ENCODE measurements at regions not wholly inside any gene's neighbourhood (a gene's known extent, or its start where the extent isn't known, plus 50 kb on each side); places are given as distances from the start of the nearest gene placed in this dataset.

DNA sequence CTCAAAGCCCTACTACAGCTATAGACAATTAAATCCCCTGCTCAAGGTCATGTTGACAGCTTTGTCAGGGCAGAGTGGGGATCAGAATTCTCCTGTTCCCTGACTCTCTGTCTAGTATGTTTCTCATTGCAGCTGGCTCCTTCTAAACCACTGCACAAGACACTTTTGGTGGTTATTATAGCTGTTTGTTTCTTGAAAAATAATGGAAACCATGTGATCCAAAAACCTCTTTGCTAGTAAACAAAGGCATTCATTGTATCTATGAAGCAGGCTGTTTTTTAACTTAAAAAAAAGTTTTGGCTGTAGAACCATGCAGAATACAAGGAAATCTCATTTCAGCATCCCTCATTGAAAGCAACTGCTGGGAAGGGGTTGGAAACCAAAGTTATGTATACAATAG lies 352.5 kb upstream of the EPHA4 start (continued):
- TF ChIP-seq, protein P1, sequence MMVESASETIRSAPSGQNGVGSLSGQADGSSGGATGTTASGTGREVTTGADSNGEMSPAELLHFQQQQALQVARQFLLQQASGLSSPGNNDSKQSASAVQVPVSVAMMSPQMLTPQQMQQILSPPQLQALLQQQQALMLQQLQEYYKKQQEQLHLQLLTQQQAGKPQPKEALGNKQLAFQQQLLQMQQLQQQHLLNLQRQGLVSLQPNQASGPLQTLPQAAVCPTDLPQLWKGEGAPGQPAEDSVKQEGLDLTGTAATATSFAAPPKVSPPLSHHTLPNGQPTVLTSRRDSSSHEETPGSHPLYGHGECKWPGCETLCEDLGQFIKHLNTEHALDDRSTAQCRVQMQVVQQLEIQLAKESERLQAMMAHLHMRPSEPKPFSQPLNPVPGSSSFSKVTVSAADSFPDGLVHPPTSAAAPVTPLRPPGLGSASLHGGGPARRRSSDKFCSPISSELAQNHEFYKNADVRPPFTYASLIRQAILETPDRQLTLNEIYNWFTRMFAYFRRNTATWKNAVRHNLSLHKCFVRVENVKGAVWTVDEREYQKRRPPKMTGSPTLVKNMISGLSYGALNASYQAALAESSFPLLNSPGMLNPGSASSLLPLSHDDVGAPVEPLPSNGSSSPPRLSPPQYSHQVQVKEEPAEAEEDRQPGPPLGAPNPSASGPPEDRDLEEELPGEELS (CRISPR knock-in tag; IDR thresholded peaks at IDR 0.05; ENCODE audit: borderline replicate concordance), result no peak
- TF ChIP-seq, protein P2, sequence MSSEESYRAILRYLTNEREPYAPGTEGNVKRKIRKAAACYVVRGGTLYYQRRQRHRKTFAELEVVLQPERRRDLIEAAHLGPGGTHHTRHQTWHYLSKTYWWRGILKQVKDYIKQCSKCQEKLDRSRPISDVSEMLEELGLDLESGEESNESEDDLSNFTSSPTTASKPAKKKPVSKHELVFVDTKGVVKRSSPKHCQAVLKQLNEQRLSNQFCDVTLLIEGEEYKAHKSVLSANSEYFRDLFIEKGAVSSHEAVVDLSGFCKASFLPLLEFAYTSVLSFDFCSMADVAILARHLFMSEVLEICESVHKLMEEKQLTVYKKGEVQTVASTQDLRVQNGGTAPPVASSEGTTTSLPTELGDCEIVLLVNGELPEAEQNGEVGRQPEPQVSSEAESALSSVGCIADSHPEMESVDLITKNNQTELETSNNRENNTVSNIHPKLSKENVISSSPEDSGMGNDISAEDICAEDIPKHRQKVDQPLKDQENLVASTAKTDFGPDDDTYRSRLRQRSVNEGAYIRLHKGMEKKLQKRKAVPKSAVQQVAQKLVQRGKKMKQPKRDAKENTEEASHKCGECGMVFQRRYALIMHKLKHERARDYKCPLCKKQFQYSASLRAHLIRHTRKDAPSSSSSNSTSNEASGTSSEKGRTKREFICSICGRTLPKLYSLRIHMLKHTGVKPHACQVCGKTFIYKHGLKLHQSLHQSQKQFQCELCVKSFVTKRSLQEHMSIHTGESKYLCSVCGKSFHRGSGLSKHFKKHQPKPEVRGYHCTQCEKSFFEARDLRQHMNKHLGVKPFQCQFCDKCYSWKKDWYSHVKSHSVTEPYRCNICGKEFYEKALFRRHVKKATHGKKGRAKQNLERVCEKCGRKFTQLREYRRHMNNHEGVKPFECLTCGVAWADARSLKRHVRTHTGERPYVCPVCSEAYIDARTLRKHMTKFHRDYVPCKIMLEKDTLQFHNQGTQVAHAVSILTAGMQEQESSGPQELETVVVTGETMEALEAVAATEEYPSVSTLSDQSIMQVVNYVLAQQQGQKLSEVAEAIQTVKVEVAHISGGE (CRISPR knock-in tag; IDR thresholded peaks at IDR 0.05), result no peak
- TF ChIP-seq, protein P3, sequence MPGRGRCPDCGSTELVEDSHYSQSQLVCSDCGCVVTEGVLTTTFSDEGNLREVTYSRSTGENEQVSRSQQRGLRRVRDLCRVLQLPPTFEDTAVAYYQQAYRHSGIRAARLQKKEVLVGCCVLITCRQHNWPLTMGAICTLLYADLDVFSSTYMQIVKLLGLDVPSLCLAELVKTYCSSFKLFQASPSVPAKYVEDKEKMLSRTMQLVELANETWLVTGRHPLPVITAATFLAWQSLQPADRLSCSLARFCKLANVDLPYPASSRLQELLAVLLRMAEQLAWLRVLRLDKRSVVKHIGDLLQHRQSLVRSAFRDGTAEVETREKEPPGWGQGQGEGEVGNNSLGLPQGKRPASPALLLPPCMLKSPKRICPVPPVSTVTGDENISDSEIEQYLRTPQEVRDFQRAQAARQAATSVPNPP (IDR thresholded peaks at IDR 0.05; ENCODE audit: borderline replicate concordance, insufficient read depth, insufficient read length), result no peak
- TF ChIP-seq ZNF165 (CRISPR knock-in tag; IDR thresholded peaks at IDR 0.05; ENCODE audit: borderline replicate concordance), result no peak
- no peak for TF ChIP-seq NBN (IDR thresholded peaks at IDR 0.05; ENCODE audit: low read depth)
- TF ChIP-seq HDAC6 (IDR thresholded peaks at IDR 0.05; ENCODE audit: low read depth, low read length), result no peak

Data from K562 (cell line).